Body of pancreas (tissue), 4 donors: ENCODE measurements at regions not wholly inside any gene's neighbourhood (a gene's known extent, or its start where the extent isn't known, plus 50 kb on each side); places are given as distances from the start of the nearest gene placed in this dataset.
"Not testable (repeated sequence)": the region's sequence is repeated elsewhere in the genome, so short reads cannot be mapped to it uniquely, and the experiment has no call there.

ENCODE experiments used
- ATAC-seq: fragments of 150-250 bp; one replicate; pipeline ENCODE4 v1.9.1; 2016
- DNase-seq, 4 donors: peaks; one replicate each; pipeline ENCODE4 v3.0.0-alpha.2; 2019
- H3K27ac ChIP-seq, 4 donors: fragments of 200-600 bp; sonication (generic); 1 replicate in 3 of 4; 2 replicates in 1 of 4; pipeline versions ENCODE4 v1.5.1 to v1.6.1; 2016 to 2019; ENCODE audit warnings: mild to moderate bottlenecking in 1 of 4, mixed read lengths in 1 of 4, moderate library complexity in 1 of 4
- H3K27me3 ChIP-seq, 2 donors: fragments of 200-600 bp; sonication (generic); one replicate each; pipeline ENCODE4 v1.6.0; 2016; ENCODE audit warnings: mild to moderate bottlenecking in 1 of 2
- H3K36me3 ChIP-seq, 2 donors: fragments of 200-600 bp; sonication (generic); replicated peaks in 1 of 2; 2 replicates each; pipeline ENCODE4 v1.5.1; 2016; ENCODE audit warnings: low read depth in 2 of 2; ENCODE audit not compliant: insufficient read depth in 1 of 2
- H3K4me1 ChIP-seq: fragments of 200-600 bp; sonication (generic); one replicate; pipeline ENCODE4 v1.6.0; 2016
- H3K4me3 ChIP-seq, 2 donors: fragments of 200-600 bp; sonication (generic); 1 replicate in 1 of 2; 2 replicates in 1 of 2; pipeline ENCODE4 v1.5.1; 2016 to 2019
- H3K9me3 ChIP-seq, 3 donors: fragments of 200-600 bp; sonication (generic); 1 replicate in 2 of 3; 2 replicates in 1 of 3; pipeline ENCODE4 v1.5.1; 2016
- CTCF ChIP-seq, 7 experiments: fragments of 450-650 bp in 4 of 7; fragments of 200-600 bp in 3 of 7; sonication (generic) in 3 of 7; IDR thresholded peaks; one replicate each; pipeline ENCODE4 v1.5.1; 2016 to 2019; ENCODE audit warnings: antibody characterized with exemption in 7 of 7
- POLR2A ChIP-seq, 3 donors: fragments of 450-650 bp; IDR thresholded peaks; one replicate each; pipeline ENCODE4 v1.6.1; 2016; ENCODE audit warnings: antibody characterized with exemption in 3 of 3, mild to moderate bottlenecking in 2 of 3
- WGBS, 2 donors: methylation state at CpG; one replicate each; pipeline ENCODE4 v1.1.5; 2017; 5-methylcytosine and 5-hydroxymethylcytosine counted together
- intact Hi-C: fragments of 100-400 bp; cut with DNase I; formaldehyde crosslinking; loops from one replicate; pipeline ENCODE4 v1.15.1; 2023

GRCh38 chr18:72995558-72995957 is 127.8 kb upstream of the NETO1 start:
- ATAC-seq (no peak), DNase-seq (no peak)
- no peaks in the 10 kb centered on the region for H3K36me3 ChIP-seq
- no peaks in the 10 kb centered on the region for H3K9me3 ChIP-seq
- WGBS, 2 donors: 72 to 82% methylated on average over 6 of the region's 6 CpGs
- H3K27ac ChIP-seq: no peak overlapping the region
- no peak overlapping the region for H3K4me3 ChIP-seq
- no peak for TF ChIP-seq CTCF (IDR thresholded peaks at IDR 0.05)
- TF ChIP-seq POLR2A (IDR thresholded peaks at IDR 0.05): no peak
- no peaks in the 10 kb centered on the region for H3K4me1 ChIP-seq
- intact Hi-C loops: no loop called here
- H3K27me3 ChIP-seq: no peaks in the 10 kb centered on the region

GRCh38 chr18:72993250-72993649 is 125.5 kb upstream of the NETO1 start:
- TF ChIP-seq CTCF (IDR thresholded peaks at IDR 0.05) (no peak), POLR2A (IDR thresholded peaks at IDR 0.05) (no peak)
- ATAC-seq (no peak), DNase-seq (no peak)
- H3K4me1 ChIP-seq: no peaks in the 10 kb centered on the region
- no peaks in the 10 kb centered on the region for H3K36me3 ChIP-seq
- no peaks in the 10 kb centered on the region for H3K9me3 ChIP-seq
- H3K4me3 ChIP-seq: no peak overlapping the region
- intact Hi-C loops: no loop called here
- no peaks in the 10 kb centered on the region for H3K27me3 ChIP-seq
- WGBS, 2 donors: 23 to 30% methylated on average over 3 of the region's 3 CpGs
- H3K27ac ChIP-seq: no peak overlapping the region

GRCh38 chr18:72991379-72991778 is 123.6 kb upstream of the NETO1 start:
- Histone ChIP-seq H3K27ac (no peak overlapping the region), H3K9me3 (no peaks in the 10 kb centered on the region), H3K4me1 (no peaks in the 10 kb centered on the region), H3K36me3 (no peaks in the 10 kb centered on the region), H3K4me3 (no peak overlapping the region), H3K27me3 (no peaks in the 10 kb centered on the region)
- ATAC-seq (no peak), DNase-seq (no peak)
- TF ChIP-seq POLR2A (IDR thresholded peaks at IDR 0.05): no peak
- no peak for TF ChIP-seq CTCF (IDR thresholded peaks at IDR 0.05)
- 59 to 74% methylated on average over 1 of the region's 1 CpG for WGBS, 2 donors
- intact Hi-C loops: no loop called here

GRCh38 chr18:72987570-72987969 is 119.8 kb upstream of the NETO1 start:
- ATAC-seq, H3K36me3 ChIP-seq, H3K4me1 ChIP-seq, H3K4me3 ChIP-seq, intact Hi-C loops, H3K27ac ChIP-seq, H3K27me3 ChIP-seq, H3K9me3 ChIP-seq, DNase-seq: not testable (repeated sequence)
- 67 to 72% methylated on average over 9 of the region's 9 CpGs for WGBS, 2 donors

- intact Hi-C loops: no loop called here
- DNase-seq (no peak), ATAC-seq (no peak)
- H3K27ac ChIP-seq: no peak overlapping the region
- H3K36me3 ChIP-seq: no peaks in the 10 kb centered on the region
- no peaks in the 10 kb centered on the region for H3K9me3 ChIP-seq
- H3K4me1 ChIP-seq: no peaks in the 10 kb centered on the region
- no peak overlapping the region for H3K4me3 ChIP-seq
- TF ChIP-seq CTCF (IDR thresholded peaks at IDR 0.05) (no peak), POLR2A (IDR thresholded peaks at IDR 0.05) (no peak)
- WGBS, 2 donors: 62 to 67% methylated on average over 1 of the region's 1 CpG
- H3K27me3 ChIP-seq: no peaks in the 10 kb centered on the region
Measured at GRCh38 chr18:72986103-72986502, 118.3 kb upstream of the NETO1 start.
